ENCODE measurements at regions not wholly inside any gene's neighbourhood (a gene's known extent, or its start where the extent isn't known, plus 50 kb on each side); places are given as distances from the start of the nearest gene placed in this dataset.

DNA sequence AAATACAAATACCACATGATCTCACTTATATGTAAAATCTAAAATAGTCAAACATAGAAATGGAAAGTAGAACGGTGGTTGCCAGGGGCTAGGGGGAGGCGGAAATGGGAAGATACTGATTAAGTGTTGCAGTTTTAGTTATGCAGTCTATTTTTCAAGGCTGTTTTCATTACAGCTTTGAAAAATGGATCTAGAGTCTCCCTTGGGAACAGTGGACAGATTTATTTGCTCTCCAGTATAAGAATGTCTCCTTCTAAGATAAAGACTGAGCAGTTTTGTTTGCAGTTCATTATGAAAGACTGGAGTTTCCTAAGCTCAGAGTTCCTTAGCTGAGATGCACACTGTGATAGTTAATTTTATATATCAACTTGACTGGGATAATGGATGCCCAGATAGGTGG lies 202.5 kb downstream of the KLHL28 start:
- Histone ChIP-seq H3K9ac (ENCODE audit: insufficient read depth in 1 of 2, low read length in 2 of 2) (no peak overlapping the region), H3K27ac (ENCODE audit: low read depth in 1 of 2, low read length in 1 of 2) (no peak overlapping the region), H3K36me3 (ENCODE audit: control insufficient read depth in 4 of 4, insufficient read depth in 4 of 4, low read length in 4 of 4) (peaks cover 0 to 1% (median 0%) of the 10 kb centered on the region in 4 donors), H3K27me3 (ENCODE audit: control insufficient read depth in 3 of 3, insufficient read depth in 3 of 3, low read length in 2 of 3) (no peaks in the 10 kb centered on the region), H3K4me1 (ENCODE audit: control insufficient read depth in 5 of 5, insufficient read depth in 5 of 5, low read length in 5 of 5) (peaks cover 0 to 18% (median 0%) of the 10 kb centered on the region in 5 donors), H3K4me3 (no peak overlapping the region), H3K9me3 (ENCODE audit: control insufficient read depth in 4 of 4, insufficient read depth in 3 of 4, low read length in 3 of 4) (no peaks in the 10 kb centered on the region)
- TF ChIP-seq, protein P1, sequence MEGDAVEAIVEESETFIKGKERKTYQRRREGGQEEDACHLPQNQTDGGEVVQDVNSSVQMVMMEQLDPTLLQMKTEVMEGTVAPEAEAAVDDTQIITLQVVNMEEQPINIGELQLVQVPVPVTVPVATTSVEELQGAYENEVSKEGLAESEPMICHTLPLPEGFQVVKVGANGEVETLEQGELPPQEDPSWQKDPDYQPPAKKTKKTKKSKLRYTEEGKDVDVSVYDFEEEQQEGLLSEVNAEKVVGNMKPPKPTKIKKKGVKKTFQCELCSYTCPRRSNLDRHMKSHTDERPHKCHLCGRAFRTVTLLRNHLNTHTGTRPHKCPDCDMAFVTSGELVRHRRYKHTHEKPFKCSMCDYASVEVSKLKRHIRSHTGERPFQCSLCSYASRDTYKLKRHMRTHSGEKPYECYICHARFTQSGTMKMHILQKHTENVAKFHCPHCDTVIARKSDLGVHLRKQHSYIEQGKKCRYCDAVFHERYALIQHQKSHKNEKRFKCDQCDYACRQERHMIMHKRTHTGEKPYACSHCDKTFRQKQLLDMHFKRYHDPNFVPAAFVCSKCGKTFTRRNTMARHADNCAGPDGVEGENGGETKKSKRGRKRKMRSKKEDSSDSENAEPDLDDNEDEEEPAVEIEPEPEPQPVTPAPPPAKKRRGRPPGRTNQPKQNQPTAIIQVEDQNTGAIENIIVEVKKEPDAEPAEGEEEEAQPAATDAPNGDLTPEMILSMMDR (IDR thresholded peaks at IDR 0.05; ENCODE audit: control extremely low read depth, extremely low read depth): no peak
- no peak for ATAC-seq (ENCODE audit: insufficient read depth, low FRiP score)
- 76 to 88% methylated on average over 2 of the region's 2 CpGs for WGBS, 2 donors
- DNase-seq: peak in 2 of 3 donors; percentile 35 to 60

DNA sequence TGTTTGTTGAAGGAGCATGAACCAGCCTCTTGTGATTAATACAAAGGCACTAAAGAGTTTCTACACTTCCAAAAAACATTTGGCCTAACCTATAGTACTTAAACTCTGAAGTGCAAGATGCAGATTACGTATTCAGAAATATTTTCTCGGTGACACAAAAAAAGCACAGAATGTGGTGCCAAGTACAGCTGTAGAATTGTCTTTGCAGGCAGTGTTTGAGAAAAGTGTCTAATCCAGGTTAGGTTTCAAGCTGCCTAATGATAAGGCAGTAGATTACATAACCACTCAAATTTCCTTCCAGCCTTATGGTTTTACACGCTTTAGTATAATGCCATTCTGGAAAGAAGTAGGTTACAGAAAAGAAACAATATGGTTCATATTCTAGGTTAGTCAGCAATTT lies 205.2 kb downstream of the KLHL28 start:
- 61 to 80% methylated on average over 3 of the region's 3 CpGs for WGBS, 2 donors
- no peaks in the 10 kb centered on the region for H3K27me3 ChIP-seq (ENCODE audit: control insufficient read depth in 3 of 3, insufficient read depth in 3 of 3, low read length in 2 of 3)
- TF ChIP-seq, protein P1 (IDR thresholded peaks at IDR 0.05; ENCODE audit: control extremely low read depth, extremely low read depth): no peak
- DNase-seq: peak in 2 of 3 donors; percentile 36 to 56
- H3K9ac ChIP-seq (ENCODE audit: insufficient read depth in 1 of 2, low read length in 2 of 2): no peak overlapping the region
- H3K27ac ChIP-seq (ENCODE audit: low read depth in 1 of 2, low read length in 1 of 2): no peak overlapping the region
- peaks cover 0 to 18% (median 0%) of the 10 kb centered on the region in 5 donors for H3K4me1 ChIP-seq (ENCODE audit: control insufficient read depth in 5 of 5, insufficient read depth in 5 of 5, low read length in 5 of 5)
- H3K36me3 ChIP-seq (ENCODE audit: control insufficient read depth in 4 of 4, insufficient read depth in 4 of 4, low read length in 4 of 4): no peaks in the 10 kb centered on the region
- no peak overlapping the region for H3K4me3 ChIP-seq
- no peak for ATAC-seq (ENCODE audit: insufficient read depth, low FRiP score)
- no peaks in the 10 kb centered on the region for H3K9me3 ChIP-seq (ENCODE audit: control insufficient read depth in 4 of 4, insufficient read depth in 3 of 4, low read length in 3 of 4)

GRCh38 chr14:44745371-44745770 lies 216.4 kb downstream of the KLHL28 start:
- Histone ChIP-seq H3K4me3 (no peak overlapping the region), H3K4me1 (ENCODE audit: control insufficient read depth in 5 of 5, insufficient read depth in 5 of 5, low read length in 5 of 5) (peaks cover 0 to 5% (median 0%) of the 10 kb centered on the region in 5 donors), H3K36me3 (ENCODE audit: control insufficient read depth in 4 of 4, insufficient read depth in 4 of 4, low read length in 4 of 4) (no peaks in the 10 kb centered on the region), H3K27ac (ENCODE audit: low read depth in 1 of 2, low read length in 1 of 2) (no peak overlapping the region), H3K27me3 (ENCODE audit: control insufficient read depth in 3 of 3, insufficient read depth in 3 of 3, low read length in 2 of 3) (no peaks in the 10 kb centered on the region), H3K9me3 (ENCODE audit: control insufficient read depth in 4 of 4, insufficient read depth in 3 of 4, low read length in 3 of 4) (peaks cover 0 to 3% (median under 1%) of the 10 kb centered on the region in 4 donors), H3K9ac (ENCODE audit: insufficient read depth in 1 of 2, low read length in 2 of 2) (no peak overlapping the region)
- ATAC-seq (ENCODE audit: insufficient read depth, low FRiP score): no peak
- 81 to 89% methylated on average over 1 of the region's 1 CpG for WGBS, 2 donors
- TF ChIP-seq, protein P1 (IDR thresholded peaks at IDR 0.05; ENCODE audit: control extremely low read depth, extremely low read depth): no peak
- DNase-seq: no peak

GRCh38 chr14:44742202-44742601 lies 219.5 kb downstream of the KLHL28 start:
- 88 to 90% methylated on average over 6 of the region's 6 CpGs for WGBS, 2 donors
- no peaks in the 10 kb centered on the region for H3K27me3 ChIP-seq (ENCODE audit: control insufficient read depth in 3 of 3, insufficient read depth in 3 of 3, low read length in 2 of 3)
- no peak overlapping the region for H3K27ac ChIP-seq (ENCODE audit: low read depth in 1 of 2, low read length in 1 of 2)
- peaks cover 0 to 5% (median 0%) of the 10 kb centered on the region in 5 donors for H3K4me1 ChIP-seq (ENCODE audit: control insufficient read depth in 5 of 5, insufficient read depth in 5 of 5, low read length in 5 of 5)
- H3K36me3 ChIP-seq (ENCODE audit: control insufficient read depth in 4 of 4, insufficient read depth in 4 of 4, low read length in 4 of 4): no peaks in the 10 kb centered on the region
- no peak for ATAC-seq (ENCODE audit: insufficient read depth, low FRiP score)
- no peak for DNase-seq
- H3K9ac ChIP-seq (ENCODE audit: insufficient read depth in 1 of 2, low read length in 2 of 2): no peak overlapping the region
- TF ChIP-seq, protein P1 (IDR thresholded peaks at IDR 0.05; ENCODE audit: control extremely low read depth, extremely low read depth): no peak
- no peak overlapping the region for H3K4me3 ChIP-seq
- peaks cover 0 to 3% (median 0%) of the 10 kb centered on the region in 4 donors for H3K9me3 ChIP-seq (ENCODE audit: control insufficient read depth in 4 of 4, insufficient read depth in 3 of 4, low read length in 3 of 4)
